Keratinocyte (primary cell): ENCODE measurements at regions not wholly inside any gene's neighbourhood (a gene's known extent, or its start where the extent isn't known, plus 50 kb on each side); places are given as distances from the start of the nearest gene placed in this dataset.

Source experiments
- DNase-seq: peaks from one replicate; pipeline ENCODE4 v3.0.0-alpha.2; 2011; ENCODE audit warnings: low read depth, missing footprints, low spot score
- FAIRE-seq: peaks from 2 replicates; lab custom pipeline; 2011; peaks lifted over from hg19 to GRCh38; lab: Jason Lieb, UNC
- H2AFZ ChIP-seq: 2 replicates; pipeline ENCODE4 v1.6.0; 2012; ENCODE audit warnings: low read length, control low read depth, inconsistent platforms; ENCODE audit not compliant: control insufficient read depth
- H3K27ac ChIP-seq: 2 replicates; pipeline ENCODE4 v1.5.1; 2011; ENCODE audit warnings: low read length; ENCODE audit not compliant: control insufficient read depth, insufficient read depth
- H3K27me3 ChIP-seq: 3 replicates; pipeline ENCODE4 v1.6.0; 2011; ENCODE audit warnings: low read length; ENCODE audit not compliant: control insufficient read depth, insufficient read depth; ENCODE audit errors: extremely low read depth
- H3K36me3 ChIP-seq, 2 experiments: 2 replicates in 1 of 2; 3 replicates in 1 of 2; pipeline ENCODE4 v1.5.1; 2011; ENCODE audit warnings: low read length in 2 of 2, mild to moderate bottlenecking in 1 of 2; ENCODE audit not compliant: control insufficient read depth in 2 of 2, insufficient read depth in 2 of 2; ENCODE audit errors: extremely low read depth in 1 of 2
- H3K4me1 ChIP-seq: 3 replicates; pipeline ENCODE4 v1.5.1; 2011; ENCODE audit warnings: low read length; ENCODE audit not compliant: control insufficient read depth, insufficient read depth; ENCODE audit errors: extremely low read depth
- H3K4me2 ChIP-seq: 3 replicates; pipeline ENCODE4 v1.6.0; 2011; ENCODE audit warnings: low read depth, low read length; ENCODE audit not compliant: control insufficient read depth, insufficient read depth; ENCODE audit errors: extremely low read depth
- H3K4me3 ChIP-seq, 3 experiments: fragments of 200-600 bp in 1 of 3; sonication (generic) in 1 of 3; 2 replicates in 2 of 3; 3 replicates in 1 of 3; pipeline ENCODE4 v1.5.1; 2011 to 2016; ENCODE audit warnings: low read length in 3 of 3, mild to moderate bottlenecking in 3 of 3, control low read depth in 2 of 3, inconsistent platforms in 1 of 3, low read depth in 1 of 3, mixed read lengths in 1 of 3, mixed run types in 1 of 3, moderate library complexity in 1 of 3; ENCODE audit not compliant: control insufficient read depth in 2 of 3, insufficient read depth in 2 of 3; ENCODE audit errors: extremely low read depth in 1 of 3
- H3K79me2 ChIP-seq: 2 replicates; pipeline ENCODE4 v1.6.0; 2012; ENCODE audit warnings: low read length; ENCODE audit not compliant: control insufficient read depth, insufficient read depth
- H3K9ac ChIP-seq: 3 replicates; pipeline ENCODE4 v1.6.0; 2011; ENCODE audit warnings: low read length; ENCODE audit not compliant: control insufficient read depth, insufficient read depth; ENCODE audit errors: extremely low read depth
- H3K9me1 ChIP-seq: 3 replicates; pipeline ENCODE4 v1.6.0; 2011; ENCODE audit warnings: low read length; ENCODE audit not compliant: control insufficient read depth, insufficient read depth; ENCODE audit errors: extremely low read depth
- H3K9me3 ChIP-seq: 2 replicates; pipeline ENCODE4 v1.5.1; 2012; ENCODE audit warnings: low read depth, low read length; ENCODE audit not compliant: control insufficient read depth
- H4K20me1 ChIP-seq: 3 replicates; pipeline ENCODE4 v1.6.0; 2011; ENCODE audit warnings: low read length; ENCODE audit not compliant: control insufficient read depth, insufficient read depth; ENCODE audit errors: extremely low read depth
- CTCF ChIP-seq, 3 experiments: IDR thresholded peaks in 1 of 3; conservative IDR thresholded peaks in 1 of 3; optimal IDR thresholded peaks in 1 of 3; 2 replicates in 2 of 3; 3 replicates in 1 of 3; pipeline versions ENCODE3 to v1.5.1; 2011; ENCODE audit warnings: low read length in 3 of 3, mild to moderate bottlenecking in 3 of 3, moderate library complexity in 2 of 3, control low read depth in 1 of 3, inconsistent platforms in 1 of 3; ENCODE audit not compliant: insufficient read depth in 2 of 3; ENCODE audit errors: extremely low read depth in 1 of 3
- EZH2 ChIP-seq: IDR thresholded peaks from one replicate; pipeline ENCODE4 v1.6.1; 2012; ENCODE audit warnings: inconsistent platforms, mild to moderate bottlenecking, low read length, moderate library complexity
- dilution Hi-C: fragments of 300-500 bp; cut with MboI; formaldehyde crosslinking; loops from one replicate; pipeline ENCODE4 v1.7.0; 2020; ENCODE audit warnings: low sequenced_read_pairs; ENCODE audit not compliant: extremely low pct_ligation_motif_present

GRCh38 chr5:92703976-92704375 lies 877.0 kb downstream of the NR2F1-AS1 start:
- TF ChIP-seq EZH2 = no peak
- no peak for TF ChIP-seq CTCF (optimal IDR thresholded peaks at IDR 0.05 in 1 of 3, IDR thresholded peaks at IDR 0.05 in 1 of 3, conservative IDR thresholded peaks at IDR 0.05 in 1 of 3; ENCODE audit: extremely low read depth in 1 of 3, insufficient read depth in 2 of 3, low read length in 3 of 3)
- no peak for FAIRE-seq
- Histone ChIP-seq H3K79me2 (no peaks in the 10 kb centered on the region), H3K4me3 (no peak overlapping the region), H3K9me3 (no peaks in the 10 kb centered on the region), H3K27me3 (no peaks in the 10 kb centered on the region), H3K36me3 (no peaks in the 10 kb centered on the region), H3K4me2 (no peak overlapping the region), H4K20me1 (no peaks in the 10 kb centered on the region), H2AFZ (no peak overlapping the region), H3K9me1 (no peaks in the 10 kb centered on the region), H3K9ac (no peak overlapping the region), H3K4me1 (no peaks in the 10 kb centered on the region), H3K27ac (no peak overlapping the region)
- dilution Hi-C loops = no loop called here
- no peak for DNase-seq

- H3K27me3 ChIP-seq = no peaks in the 10 kb centered on the region
- no peaks in the 10 kb centered on the region for H3K9me3 ChIP-seq
- H3K27ac ChIP-seq = no peak overlapping the region
- dilution Hi-C loops = no loop called here
- no peaks in the 10 kb centered on the region for H3K79me2 ChIP-seq
- no peak overlapping the region for H3K9ac ChIP-seq
- no peaks in the 10 kb centered on the region for H3K36me3 ChIP-seq
- H4K20me1 ChIP-seq = no peaks in the 10 kb centered on the region
- no peak overlapping the region for H3K4me2 ChIP-seq
- DNase-seq (no peak), FAIRE-seq (no peak)
- H2AFZ ChIP-seq = no peak overlapping the region
- no peaks in the 10 kb centered on the region for H3K4me1 ChIP-seq
- H3K9me1 ChIP-seq = no peaks in the 10 kb centered on the region
- no peak overlapping the region for H3K4me3 ChIP-seq
- no peak for TF ChIP-seq EZH2
- no peak for TF ChIP-seq CTCF (optimal IDR thresholded peaks at IDR 0.05 in 1 of 3, IDR thresholded peaks at IDR 0.05 in 1 of 3, conservative IDR thresholded peaks at IDR 0.05 in 1 of 3; ENCODE audit: extremely low read depth in 1 of 3, insufficient read depth in 2 of 3, low read length in 3 of 3)
Observed at GRCh38 chr5:92695123-92696003, 885.7 kb downstream of the NR2F1-AS1 start.
